Hepatocyte (in vitro differentiated cells): ENCODE measurements at regions not wholly inside any gene's neighbourhood (a gene's known extent, or its start where the extent isn't known, plus 50 kb on each side); places are given as distances from the start of the nearest gene placed in this dataset.

ENCODE experiments used
- CTCF ChIP-seq: fragments of 200-600 bp; sonication (generic); IDR thresholded peaks from 2 replicates; pipeline ENCODE4 v1.5.1; 2016; ENCODE audit warnings: antibody characterized with exemption, mild to moderate bottlenecking; ENCODE audit not compliant: poor library complexity
- EZH2 ChIP-seq: fragments of 200-600 bp; sonication (generic); IDR thresholded peaks from 2 replicates; pipeline ENCODE4 v1.6.1; 2016; ENCODE audit warnings: antibody characterized with exemption, mild to moderate bottlenecking, borderline replicate concordance
- EZH2phosphoT487 ChIP-seq: fragments of 200-600 bp; sonication (generic); IDR thresholded peaks from one replicate; pipeline ENCODE4 v1.6.1; 2018; ENCODE audit warnings: antibody characterized with exemption, mild to moderate bottlenecking, low read depth, moderate library complexity; ENCODE audit not compliant: unreplicated experiment, severe bottlenecking

- TF ChIP-seq CTCF (no peak), EZH2 (no peak), EZH2phosphoT487 (no peak)
These were observed 172.5 kb downstream of the SLC38A4 start for GRCh38 chr12:46653311-46653710.
